Activated T-helper 2 cell treated with anti-CD3 and anti-CD28 coated beads, Interferon-gamma antibody, Interleukin-2, Interleukin-4, amounts not matched to agents 10 μg/mL and 5 μg/mL and 100 μg/mL, durations not matched to agents 14 hours and 24 hours and 36 hours (primary cell): ENCODE measurements at regions not wholly inside any gene's neighbourhood (a gene's known extent, or its start where the extent isn't known, plus 50 kb on each side); places are given as distances from the start of the nearest gene placed in this dataset.

Experiments
- DNase-seq: peaks from one replicate; pipeline ENCODE4 v3.0.0; 2021; ENCODE audit warnings: low spot score
- H3K27ac Mint-ChIP-seq: one replicate; pipeline ENCODE4 v1.8.0; 2021; ENCODE audit warnings: mixed read lengths
- H3K27me3 Mint-ChIP-seq: one replicate; pipeline ENCODE4 v1.8.0; 2021; ENCODE audit warnings: low read depth, mixed read lengths
- H3K36me3 Mint-ChIP-seq: one replicate; pipeline ENCODE4 v1.8.0; 2021; ENCODE audit warnings: low read depth, mixed read lengths
- H3K4me1 Mint-ChIP-seq: one replicate; pipeline ENCODE4 v1.8.0; 2021; ENCODE audit warnings: low read depth, mixed read lengths
- H3K4me3 Mint-ChIP-seq: one replicate; pipeline ENCODE4 v1.8.0; 2021; ENCODE audit warnings: low read depth, mild to moderate bottlenecking, moderate library complexity, mixed read lengths
- H3K9me3 Mint-ChIP-seq: one replicate; pipeline ENCODE4 v1.8.0; 2021; ENCODE audit warnings: mixed read lengths
- intact Hi-C: fragments of 100-400 bp; cut with micrococcal nuclease; formaldehyde crosslinking; loops from one replicate; pipeline ENCODE4 v1.15.1; 2023

DNA sequence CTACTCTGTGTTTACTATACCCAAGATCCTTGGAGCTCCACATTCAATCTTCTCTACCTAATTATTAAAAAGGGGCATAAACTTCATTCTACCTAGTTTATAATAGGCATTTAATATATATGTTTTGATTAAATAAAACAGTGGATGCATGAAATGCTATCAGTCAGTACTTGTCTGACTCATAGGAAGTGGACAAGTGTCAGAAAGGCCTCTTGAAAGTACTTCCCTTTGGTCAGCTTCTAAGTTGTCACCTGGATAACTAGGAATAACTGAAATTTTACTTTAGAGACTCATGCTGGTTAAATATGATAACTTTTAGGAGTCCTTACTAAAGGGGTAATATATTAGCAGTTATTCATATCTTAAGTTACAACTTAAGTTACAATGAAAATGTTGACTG lies 329.8 kb downstream of the KLF5 start:
- Mint-ChIP-seq H3K9me3 (no peaks in the 10 kb centered on the region), H3K27me3 (no peaks in the 10 kb centered on the region), H3K4me3 (no peak overlapping the region), H3K36me3 (no peaks in the 10 kb centered on the region), H3K4me1 (no peaks in the 10 kb centered on the region), H3K27ac (no peak overlapping the region)
- DNase-seq = no peak
- intact Hi-C loops = no loop called here

DNA sequence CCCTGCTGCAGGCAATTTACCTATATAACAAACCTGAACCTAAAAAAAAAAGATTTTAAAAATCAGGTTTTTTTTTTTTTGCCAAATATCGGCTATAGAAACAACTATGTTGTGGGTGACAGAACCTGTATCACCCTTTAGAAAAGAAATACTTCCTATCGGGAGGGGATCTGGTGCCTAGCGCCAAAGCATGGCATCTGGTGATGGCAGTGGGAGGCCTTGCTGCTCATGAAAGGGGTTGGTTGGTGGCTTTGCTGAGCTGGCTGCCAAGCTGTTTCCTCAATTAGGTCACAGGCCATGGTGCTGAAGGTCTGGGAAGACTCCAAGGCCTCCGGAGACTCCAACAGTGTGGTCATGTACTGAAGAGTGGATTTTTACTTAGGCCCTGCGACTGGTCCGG lies 328.5 kb downstream of the KLF5 start:
- Mint-ChIP-seq H3K27me3 (no peaks in the 10 kb centered on the region), H3K4me3 (no peak overlapping the region), H3K4me1 (no peaks in the 10 kb centered on the region), H3K27ac (no peak overlapping the region), H3K9me3 (no peaks in the 10 kb centered on the region), H3K36me3 (no peaks in the 10 kb centered on the region)
- DNase-seq = no peak
- intact Hi-C loops = no loop called here

DNA sequence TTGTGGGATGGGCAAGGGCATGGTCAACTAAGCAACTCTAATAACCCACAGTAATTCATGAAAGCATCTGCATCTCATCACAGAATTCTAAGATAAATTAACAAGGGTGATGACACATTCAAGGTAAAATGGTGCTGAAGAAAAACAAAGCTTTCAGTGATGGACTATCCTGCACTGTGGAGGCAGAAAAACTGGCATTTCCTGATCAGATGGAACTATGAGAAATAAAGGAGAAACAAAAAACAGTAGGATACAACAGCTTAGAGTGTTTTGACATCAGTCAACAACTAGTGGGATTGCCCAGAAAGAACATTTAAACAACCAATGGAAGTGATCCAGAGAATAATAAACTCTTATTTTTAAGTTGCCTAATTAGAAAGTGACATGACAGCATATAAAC lies 327.0 kb downstream of the KLF5 start:
- Mint-ChIP-seq H3K9me3 (no peaks in the 10 kb centered on the region), H3K36me3 (no peaks in the 10 kb centered on the region), H3K27ac (no peak overlapping the region), H3K4me1 (no peaks in the 10 kb centered on the region), H3K4me3 (no peak overlapping the region), H3K27me3 (no peaks in the 10 kb centered on the region)
- no peak for DNase-seq
- intact Hi-C loops = no loop called here

DNA sequence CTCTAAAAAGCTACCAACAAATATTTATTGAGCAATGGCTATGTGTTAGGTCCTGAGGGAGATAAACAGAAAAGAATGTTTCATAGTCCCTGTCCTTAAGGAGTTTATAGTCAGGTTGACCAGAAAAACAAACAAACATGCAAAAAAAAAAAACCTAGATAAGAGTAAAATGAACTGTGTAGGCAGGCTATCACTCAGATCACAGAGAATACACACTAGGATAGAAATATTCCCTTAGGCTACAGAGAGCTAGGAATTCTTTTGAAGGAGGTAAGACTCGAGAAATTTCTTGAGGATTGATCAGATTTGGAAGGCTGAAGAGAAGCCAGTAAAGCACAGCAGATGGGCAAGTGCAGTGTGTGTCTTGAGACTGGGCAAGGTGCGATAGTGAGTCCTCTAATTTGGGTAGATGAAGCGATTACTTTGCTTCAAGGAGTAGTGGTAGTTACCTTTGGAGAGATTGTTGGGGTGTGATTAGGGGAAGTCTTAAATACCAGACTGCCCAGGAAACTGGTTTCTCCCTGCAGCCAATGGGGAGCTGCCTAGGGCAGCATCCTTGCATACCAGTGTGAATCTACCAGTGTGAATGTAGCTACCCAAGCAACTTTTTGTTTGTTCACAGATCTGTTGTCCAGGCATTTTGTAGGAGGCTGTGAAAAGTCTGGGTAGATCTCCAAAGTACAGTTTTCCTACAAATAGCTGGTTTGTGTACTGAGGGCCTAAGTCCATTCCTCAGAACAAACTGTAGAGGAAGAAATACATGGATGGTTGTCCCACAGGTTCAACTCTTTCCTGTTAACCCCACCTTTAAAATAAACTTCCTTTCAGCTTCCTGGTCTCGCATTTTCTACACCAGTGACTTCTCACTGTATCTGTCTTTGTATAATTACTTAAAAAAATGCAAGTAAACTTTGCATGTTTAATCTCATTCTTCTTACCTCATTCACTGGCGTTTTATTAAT lies 314.1 kb downstream of the KLF5 start:
- no peak for DNase-seq
- intact Hi-C loops = no loop called here
- no peak overlapping the region for H3K27ac Mint-ChIP-seq
- no peaks in the 10 kb centered on the region for H3K4me1 Mint-ChIP-seq
- peaks cover 1% of the 10 kb centered on the region for H3K27me3 Mint-ChIP-seq
- H3K9me3 Mint-ChIP-seq = no peaks in the 10 kb centered on the region
- no peak overlapping the region for H3K4me3 Mint-ChIP-seq
- no peaks in the 10 kb centered on the region for H3K36me3 Mint-ChIP-seq

DNA sequence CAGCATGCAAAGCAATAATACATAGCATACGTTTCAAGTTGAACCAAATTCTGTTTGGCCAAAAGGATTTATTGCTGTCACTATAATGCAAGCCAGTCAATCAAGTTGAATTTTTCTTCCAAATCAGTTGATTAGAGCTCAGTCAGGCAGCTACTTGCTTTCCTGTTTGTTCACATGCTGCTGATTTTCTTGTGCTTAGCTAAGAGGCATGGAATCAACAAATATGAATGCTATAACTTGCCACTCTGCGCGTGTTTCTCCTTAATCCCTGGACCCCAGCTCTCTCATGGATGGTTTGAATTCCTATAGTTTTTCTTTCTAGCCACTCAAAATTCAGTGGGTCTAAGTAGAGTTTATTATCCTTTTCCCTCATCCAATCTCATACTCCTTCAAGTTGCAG lies 311.3 kb downstream of the KLF5 start:
- H3K36me3 Mint-ChIP-seq = no peaks in the 10 kb centered on the region
- no peak overlapping the region for H3K27ac Mint-ChIP-seq
- intact Hi-C loops = no loop called here
- no peaks in the 10 kb centered on the region for H3K9me3 Mint-ChIP-seq
- peaks cover 1% of the 10 kb centered on the region for H3K27me3 Mint-ChIP-seq
- no peak for DNase-seq
- H3K4me3 Mint-ChIP-seq = no peak overlapping the region
- H3K4me1 Mint-ChIP-seq = no peaks in the 10 kb centered on the region

DNA sequence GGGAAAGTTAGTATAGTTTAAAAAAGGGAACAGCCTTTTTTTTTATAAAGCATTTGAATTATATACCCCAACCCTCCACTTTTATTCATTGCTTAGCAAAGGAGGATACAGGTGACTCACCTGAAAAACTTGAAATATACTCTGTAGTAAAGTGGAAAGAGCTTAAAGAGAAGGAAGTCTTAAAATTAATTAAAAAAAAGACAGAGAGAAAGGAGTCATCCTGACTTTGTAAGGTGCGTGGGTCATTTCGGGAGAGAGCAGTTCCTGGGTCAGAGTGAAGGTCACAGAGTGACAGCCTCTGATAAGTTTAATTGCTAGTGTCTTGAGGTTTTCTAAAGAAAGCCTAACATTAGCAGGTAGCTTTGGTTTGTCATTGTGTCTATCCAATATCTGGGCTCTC lies 310.3 kb downstream of the KLF5 start:
- H3K36me3 Mint-ChIP-seq = no peaks in the 10 kb centered on the region
- H3K9me3 Mint-ChIP-seq = no peaks in the 10 kb centered on the region
- H3K27me3 Mint-ChIP-seq = no peaks in the 10 kb centered on the region
- no peak for DNase-seq
- no peak overlapping the region for H3K27ac Mint-ChIP-seq
- no peaks in the 10 kb centered on the region for H3K4me1 Mint-ChIP-seq
- intact Hi-C loops = no loop called here
- no peak overlapping the region for H3K4me3 Mint-ChIP-seq

DNA sequence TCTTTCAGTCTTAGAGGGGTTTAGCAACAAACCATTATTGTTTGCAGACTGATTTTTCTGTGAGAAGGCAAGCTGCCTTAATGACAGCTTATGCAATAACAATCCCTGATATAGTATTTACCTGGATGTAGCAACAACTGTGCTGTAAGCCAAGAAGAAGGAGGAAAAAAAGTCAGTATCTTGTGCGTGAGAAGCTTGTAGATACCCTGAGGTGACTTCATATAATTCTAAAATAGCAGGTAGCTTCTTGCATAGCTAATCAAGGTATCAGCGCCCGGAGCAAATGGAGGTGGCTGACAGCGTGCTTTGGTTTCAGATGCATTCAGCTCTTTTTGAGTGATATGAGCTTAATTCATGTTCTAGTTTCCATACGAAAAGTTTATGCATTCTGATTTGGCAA lies 309.8 kb downstream of the KLF5 start:
- H3K4me3 Mint-ChIP-seq = no peak overlapping the region
- intact Hi-C loops = no loop called here
- H3K9me3 Mint-ChIP-seq = no peaks in the 10 kb centered on the region
- H3K36me3 Mint-ChIP-seq = no peaks in the 10 kb centered on the region
- no peaks in the 10 kb centered on the region for H3K27me3 Mint-ChIP-seq
- no peak for DNase-seq
- H3K4me1 Mint-ChIP-seq = no peaks in the 10 kb centered on the region
- H3K27ac Mint-ChIP-seq = no peak overlapping the region

DNA sequence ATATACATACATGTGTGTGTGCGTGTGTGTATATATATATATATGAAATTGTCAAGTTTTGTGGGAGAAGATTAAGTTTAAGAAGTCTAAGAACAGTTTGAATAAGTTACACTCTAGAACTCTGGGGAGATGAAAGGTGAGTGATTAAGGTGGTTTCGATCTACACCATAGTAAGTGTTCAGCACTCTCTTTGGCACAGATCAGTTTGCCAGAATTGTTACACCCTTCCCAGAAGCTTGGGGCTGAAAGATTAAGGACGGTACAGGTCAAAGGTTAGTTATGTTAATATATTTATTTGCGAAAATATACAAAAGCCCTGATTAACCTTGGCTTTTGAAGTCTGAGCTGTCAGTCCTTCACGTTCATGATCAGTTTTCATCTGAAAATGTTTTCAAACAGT lies 309.1 kb downstream of the KLF5 start:
- Mint-ChIP-seq H3K27ac (no peak overlapping the region), H3K9me3 (no peaks in the 10 kb centered on the region), H3K4me1 (no peaks in the 10 kb centered on the region), H3K27me3 (no peaks in the 10 kb centered on the region), H3K36me3 (no peaks in the 10 kb centered on the region), H3K4me3 (no peak overlapping the region)
- DNase-seq = no peak
- intact Hi-C loops = no loop called here

DNA sequence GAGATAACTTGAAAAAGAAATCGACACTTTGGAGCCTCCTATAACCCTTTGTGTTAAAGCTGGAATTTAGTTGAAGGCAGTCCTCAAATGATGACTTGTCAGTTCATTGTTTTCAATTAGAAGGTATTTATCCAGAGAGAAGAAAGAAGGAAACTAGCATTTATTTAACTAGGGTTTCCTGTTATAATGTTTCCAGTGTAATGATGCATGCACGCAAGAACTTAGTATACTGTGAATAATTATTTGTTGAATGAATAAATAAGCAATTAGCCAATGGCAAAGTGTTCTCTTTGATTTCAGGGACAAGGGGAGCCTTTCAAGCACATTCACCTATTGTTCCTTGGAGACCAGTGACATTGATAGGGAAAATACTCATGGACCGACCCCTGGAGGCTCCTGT lies 307.4 kb downstream of the KLF5 start:
- no peak for DNase-seq
- Mint-ChIP-seq H3K27me3 (no peaks in the 10 kb centered on the region), H3K4me3 (no peak overlapping the region), H3K36me3 (no peaks in the 10 kb centered on the region), H3K4me1 (no peaks in the 10 kb centered on the region), H3K9me3 (no peaks in the 10 kb centered on the region), H3K27ac (no peak overlapping the region)
- intact Hi-C loops = no loop called here

DNA sequence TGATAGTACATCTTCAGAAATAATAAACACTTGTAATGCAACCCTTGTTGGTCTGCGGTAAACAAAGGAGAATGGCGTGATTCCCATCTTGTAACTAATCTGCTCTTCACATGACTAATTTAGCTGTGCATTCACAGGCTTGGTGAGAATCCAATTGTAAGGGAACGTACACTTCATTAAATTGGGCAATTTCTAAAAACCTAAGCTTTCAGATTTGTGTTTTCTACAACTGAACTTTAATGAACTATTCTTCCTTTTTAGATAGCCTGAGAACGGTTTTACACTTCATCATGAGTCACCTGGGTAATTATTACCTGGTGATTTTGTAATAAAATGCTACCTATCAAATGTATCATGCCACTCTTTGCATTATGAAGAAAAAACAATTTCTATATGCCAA lies 306.9 kb downstream of the KLF5 start:
- Mint-ChIP-seq H3K36me3 (no peaks in the 10 kb centered on the region), H3K4me1 (no peaks in the 10 kb centered on the region), H3K9me3 (no peaks in the 10 kb centered on the region), H3K27me3 (no peaks in the 10 kb centered on the region), H3K27ac (no peak overlapping the region), H3K4me3 (no peak overlapping the region)
- intact Hi-C loops = no loop called here
- DNase-seq = no peak

DNA sequence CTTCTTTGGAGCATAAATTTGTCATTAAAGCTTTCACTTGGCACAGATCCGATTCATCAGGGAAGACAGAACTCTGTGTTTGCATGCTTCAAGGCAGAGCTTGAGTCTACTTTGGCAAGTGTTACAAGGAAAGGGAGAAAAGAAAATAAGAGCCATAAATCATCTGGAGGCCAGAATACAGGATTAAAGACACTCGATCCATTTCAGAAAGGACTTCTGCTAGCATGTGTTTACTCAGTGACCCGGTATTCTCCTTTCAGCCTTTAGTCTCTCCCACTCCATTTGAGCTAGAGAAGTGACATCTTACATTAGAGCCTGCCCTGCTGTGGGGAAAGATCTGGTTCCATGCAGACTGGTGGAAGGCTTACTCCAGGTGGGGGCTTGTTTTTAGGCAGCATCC lies 306.4 kb downstream of the KLF5 start:
- Mint-ChIP-seq H3K9me3 (no peaks in the 10 kb centered on the region), H3K4me3 (no peak overlapping the region), H3K36me3 (no peaks in the 10 kb centered on the region), H3K4me1 (no peaks in the 10 kb centered on the region), H3K27ac (no peak overlapping the region), H3K27me3 (no peaks in the 10 kb centered on the region)
- no peak for DNase-seq
- intact Hi-C loops = no loop called here

DNA sequence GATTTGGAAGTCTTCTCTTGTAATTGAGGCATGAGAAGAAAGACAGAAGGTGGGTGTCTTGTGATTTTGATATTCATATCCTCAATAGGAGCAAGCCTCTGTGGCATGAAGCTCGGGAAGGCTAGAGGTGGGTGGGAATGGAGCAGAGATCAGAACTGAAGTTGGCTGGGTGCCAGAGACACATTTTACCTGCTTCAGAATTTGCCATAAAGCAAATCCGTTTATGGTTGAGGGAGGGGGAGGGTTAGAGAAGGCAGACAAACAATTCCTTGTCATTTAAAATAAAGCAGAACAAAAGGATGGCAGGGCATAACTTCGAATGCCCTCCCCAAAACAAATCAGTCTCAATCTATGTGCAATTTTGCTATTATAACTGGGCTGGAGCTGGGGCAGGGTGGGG lies 305.9 kb downstream of the KLF5 start:
- intact Hi-C loops = no loop called here
- no peak overlapping the region for H3K4me3 Mint-ChIP-seq

DNA sequence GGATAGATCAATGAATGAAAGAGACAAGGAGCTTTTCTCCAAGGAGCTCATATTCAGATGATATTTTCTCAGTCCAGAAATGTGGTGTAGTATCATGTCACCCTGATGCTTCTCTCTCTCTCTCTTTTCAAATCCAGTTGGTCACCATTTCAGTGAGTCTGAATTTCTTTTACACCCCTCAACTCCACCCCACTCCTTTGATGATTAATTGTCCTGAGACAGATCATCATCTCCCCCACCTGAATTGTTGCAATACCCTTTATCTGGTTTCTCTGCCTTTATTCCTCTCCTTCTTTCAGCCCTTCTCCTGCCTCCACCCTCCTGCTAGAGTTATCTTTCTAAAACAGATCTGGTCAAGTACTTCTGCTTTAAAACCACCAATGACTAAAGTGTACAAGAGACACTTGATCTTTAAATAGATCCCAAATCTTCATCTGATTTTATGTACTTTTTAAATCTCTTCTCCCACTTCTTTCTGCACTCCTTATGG lies 299.8 kb downstream of the KLF5 start:
- DNase-seq = no peak
- intact Hi-C loops = no loop called here
- no peak overlapping the region for H3K4me3 Mint-ChIP-seq

More for the DNA sequence above, 305.9 kb downstream of the KLF5 start:
- H3K27ac Mint-ChIP-seq = no peak overlapping the region
- DNase-seq = no peak
- H3K36me3 Mint-ChIP-seq = no peaks in the 10 kb centered on the region
- H3K9me3 Mint-ChIP-seq = no peaks in the 10 kb centered on the region
- no peaks in the 10 kb centered on the region for H3K27me3 Mint-ChIP-seq
- H3K4me1 Mint-ChIP-seq = no peaks in the 10 kb centered on the region

More for the DNA sequence above, 299.8 kb downstream of the KLF5 start:
- Mint-ChIP-seq H3K36me3 (no peaks in the 10 kb centered on the region), H3K27ac (no peak overlapping the region), H3K27me3 (no peaks in the 10 kb centered on the region), H3K9me3 (no peaks in the 10 kb centered on the region), H3K4me1 (no peaks in the 10 kb centered on the region)
